T1000 (cell line): ENCODE measurements at regions not wholly inside any gene's neighbourhood (a gene's known extent, or its start where the extent isn't known, plus 50 kb on each side); places are given as distances from the start of the nearest gene placed in this dataset.

ENCODE experiments used
- DNase-seq: peaks from one replicate; lab custom pipeline; 2025; ENCODE audit warnings: mixed read lengths; lab: John Stamatoyannopoulos, UW

DNA sequence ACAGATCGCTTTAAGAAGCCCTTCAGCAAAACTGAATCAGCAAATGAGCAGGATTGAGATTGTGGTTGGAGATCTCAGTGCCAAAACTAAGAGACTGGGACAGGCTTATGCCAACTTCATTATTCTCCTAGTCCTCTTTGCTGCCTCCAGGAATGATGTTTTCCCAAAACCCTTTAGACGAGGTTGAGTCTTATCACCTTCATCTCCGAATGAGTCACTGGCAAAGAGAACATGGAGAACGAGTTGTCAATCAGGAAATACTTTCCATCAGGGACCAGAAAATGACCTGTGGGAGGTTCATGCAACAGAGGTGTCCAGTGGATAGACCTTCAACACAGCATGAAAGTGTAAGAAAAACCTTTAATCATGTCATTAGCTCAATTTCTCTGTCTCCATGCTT lies 461.5 kb downstream of the RMST start:
- DNase-seq, result no peak

DNA sequence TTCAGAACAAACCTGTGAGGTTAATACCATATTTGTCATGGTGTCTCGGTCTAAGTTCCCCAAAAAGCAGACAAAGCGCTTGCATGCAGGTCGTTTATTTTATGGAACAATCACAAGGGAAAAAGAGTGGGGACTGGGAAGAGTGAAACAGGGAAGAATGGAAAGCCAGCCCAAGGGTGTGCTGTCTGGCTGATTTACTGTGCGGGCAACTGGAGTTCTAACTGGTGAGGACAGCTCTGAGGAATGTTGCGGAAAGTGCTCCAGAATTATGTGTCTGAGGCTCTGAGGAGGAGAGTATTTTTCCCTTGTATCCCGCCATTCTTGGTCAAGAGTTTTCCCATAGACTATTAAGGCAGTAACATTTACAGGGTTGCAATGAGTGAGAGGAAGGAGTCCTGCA lies 465.4 kb downstream of the RMST start:
- DNase-seq, result no peak

DNA sequence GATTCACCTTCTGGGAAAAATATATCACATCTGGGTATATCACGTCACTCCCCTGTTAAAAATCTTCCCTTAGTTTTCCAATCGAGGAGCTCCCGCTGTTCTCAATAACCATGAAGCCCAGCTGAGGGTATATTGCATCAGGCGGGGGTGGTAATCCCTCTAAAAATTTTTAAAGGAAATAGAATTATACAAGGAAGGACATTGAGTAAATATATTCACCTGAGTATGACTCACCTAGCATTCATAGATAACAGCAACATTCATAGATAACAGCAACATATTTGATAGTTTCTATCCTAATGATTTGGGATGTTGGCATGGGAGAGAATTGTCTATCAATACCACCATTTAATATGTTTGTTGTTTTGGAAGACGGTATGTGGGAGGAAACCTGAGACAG lies 473.6 kb downstream of the RMST start:
- DNase-seq, result no peak

DNA sequence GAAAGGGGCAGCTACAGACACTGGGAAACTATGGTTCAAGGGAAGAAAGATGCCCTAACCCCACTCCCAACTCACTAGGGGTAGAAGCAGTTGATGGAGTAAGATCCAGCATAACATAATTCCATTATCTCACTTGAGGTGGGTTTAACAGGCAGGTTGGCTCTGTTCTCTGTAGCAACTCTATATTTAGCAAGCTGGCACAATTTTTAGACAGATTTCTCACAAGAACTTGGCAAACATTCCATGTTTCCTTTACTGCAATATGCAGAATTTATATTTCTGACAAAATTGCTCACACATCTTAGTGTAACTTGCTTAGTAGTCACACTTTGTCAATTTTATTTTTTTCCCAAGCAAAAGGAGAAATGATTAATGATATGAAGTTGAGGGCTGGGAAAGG lies 475.4 kb downstream of the RMST start:
- DNase-seq, result no peak

DNA sequence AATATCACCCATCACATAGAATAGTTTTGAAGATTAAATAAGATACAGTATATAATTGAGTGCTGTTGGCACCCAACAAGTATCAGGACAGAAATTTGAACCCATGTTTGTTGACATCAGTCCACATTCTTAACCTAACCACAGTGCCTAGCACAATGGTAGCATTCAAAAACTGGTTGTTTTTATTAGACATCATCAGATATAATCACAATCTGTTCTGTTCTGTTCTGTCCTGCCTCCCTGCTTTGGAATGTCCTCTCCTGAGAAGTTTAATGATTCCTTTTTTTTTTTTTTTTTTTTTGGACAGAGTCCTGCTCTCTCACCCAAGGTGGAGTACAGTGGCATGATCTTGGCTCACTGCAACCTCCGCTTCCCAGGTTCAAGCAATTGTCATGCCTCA lies 476.6 kb downstream of the RMST start:
- no peak for DNase-seq

DNA sequence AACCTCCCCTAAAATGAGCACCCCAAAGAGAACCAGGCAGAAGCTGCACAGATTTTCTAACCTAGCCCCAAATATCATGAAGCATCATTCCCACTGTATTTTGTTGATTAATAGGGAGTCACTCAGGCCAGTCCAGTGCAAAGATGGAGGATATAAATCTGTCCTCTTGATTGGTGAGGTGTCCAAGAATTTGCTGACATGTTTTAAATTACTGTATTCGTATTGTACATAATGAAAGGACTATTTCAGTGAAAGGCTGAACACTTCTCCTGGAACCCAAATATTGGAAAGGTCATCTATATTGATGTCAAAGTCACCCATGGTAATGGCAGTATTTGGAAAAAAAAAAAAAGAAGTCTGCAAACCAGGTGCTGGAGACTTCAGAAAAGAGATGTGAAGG lies 477.5 kb downstream of the RMST start:
- no peak for DNase-seq

DNA sequence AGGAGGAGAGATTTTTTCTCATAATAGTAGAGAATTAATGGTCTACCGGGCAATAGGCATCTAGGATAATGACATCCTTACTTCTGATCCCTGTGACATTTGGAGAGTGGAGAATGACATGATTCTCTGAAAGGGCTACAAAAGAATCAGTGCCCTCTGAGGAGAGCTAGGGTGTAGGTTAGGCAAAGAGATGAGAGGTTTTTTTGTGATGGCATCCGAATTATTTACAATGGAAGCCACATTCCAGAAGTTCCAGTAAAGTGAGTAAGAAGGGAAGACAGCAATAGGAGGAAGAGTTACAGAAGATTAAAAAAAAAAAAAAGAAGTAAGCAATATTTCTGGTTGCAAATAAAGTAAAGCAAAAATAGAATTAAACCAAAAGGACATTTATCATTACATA lies 478.0 kb downstream of the RMST start:
- no peak for DNase-seq

DNA sequence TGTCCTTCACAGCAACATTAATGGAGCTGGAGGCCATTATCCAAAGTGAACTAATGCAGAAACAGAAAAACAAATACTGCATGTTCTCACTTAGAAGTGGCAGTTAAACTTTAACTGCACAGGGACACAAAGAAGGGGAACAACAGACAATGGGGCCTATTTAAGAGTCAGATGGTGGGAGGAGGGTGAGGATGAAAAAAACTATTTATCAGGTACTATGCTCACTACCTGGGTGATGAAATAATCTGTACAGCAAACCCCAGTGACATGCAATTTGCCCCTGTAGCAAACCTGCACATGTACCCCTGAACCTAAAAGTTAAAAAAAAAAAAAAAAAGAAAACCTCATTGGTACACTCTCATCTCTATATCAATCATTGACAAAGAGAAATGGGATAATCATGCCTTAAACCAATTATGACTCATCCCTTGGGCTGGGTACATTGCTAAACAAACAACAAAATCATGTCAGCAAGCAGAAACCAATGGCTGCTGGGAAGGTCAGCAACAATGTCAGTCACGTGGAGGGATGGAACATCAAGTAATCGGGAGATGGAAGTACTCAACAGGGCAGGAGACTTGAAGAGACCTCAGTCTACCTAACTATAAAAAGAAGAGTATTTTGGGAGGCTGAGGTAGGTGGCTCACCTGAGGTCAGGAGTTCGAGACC lies 479.2 kb downstream of the RMST start:
- DNase-seq, result no peak

DNA sequence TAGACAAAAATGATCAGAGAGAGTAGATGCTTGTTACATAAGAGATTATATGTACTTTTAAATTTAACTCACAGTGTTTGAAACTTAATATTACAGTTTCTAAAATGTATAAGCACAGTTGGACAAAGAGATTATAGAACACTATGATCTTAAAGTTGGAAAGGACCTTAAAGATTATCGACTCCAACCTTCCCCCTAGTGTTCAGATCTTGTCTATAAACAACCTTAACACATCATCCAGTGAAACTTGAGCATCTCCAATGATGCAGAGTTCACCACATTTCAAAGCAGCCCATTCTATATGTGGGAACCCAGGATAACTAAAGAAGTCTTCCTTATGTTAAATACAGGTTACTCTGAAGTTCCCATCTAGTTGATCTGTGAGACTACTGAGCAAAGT lies 480.8 kb downstream of the RMST start:
- no peak for DNase-seq

DNA sequence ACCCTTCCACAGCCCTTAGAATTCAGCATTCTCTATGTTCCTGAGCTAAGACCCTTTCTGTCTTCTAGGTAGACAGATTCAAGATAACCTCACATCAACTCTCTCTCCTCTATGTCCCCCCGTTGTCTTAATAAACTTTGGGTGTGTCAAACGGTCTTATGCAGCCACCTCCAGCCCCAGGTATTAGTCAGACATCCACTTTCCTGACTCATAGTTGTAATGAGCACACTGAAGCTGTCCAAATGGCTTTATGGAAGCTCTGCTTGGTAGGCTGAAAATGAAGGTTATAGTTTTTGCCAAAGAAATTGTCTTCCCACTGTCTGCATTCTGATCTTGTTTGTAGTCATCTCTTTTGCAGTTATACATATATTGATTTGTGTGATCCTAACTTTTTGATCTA lies 482.0 kb downstream of the RMST start:
- no peak for DNase-seq

DNA sequence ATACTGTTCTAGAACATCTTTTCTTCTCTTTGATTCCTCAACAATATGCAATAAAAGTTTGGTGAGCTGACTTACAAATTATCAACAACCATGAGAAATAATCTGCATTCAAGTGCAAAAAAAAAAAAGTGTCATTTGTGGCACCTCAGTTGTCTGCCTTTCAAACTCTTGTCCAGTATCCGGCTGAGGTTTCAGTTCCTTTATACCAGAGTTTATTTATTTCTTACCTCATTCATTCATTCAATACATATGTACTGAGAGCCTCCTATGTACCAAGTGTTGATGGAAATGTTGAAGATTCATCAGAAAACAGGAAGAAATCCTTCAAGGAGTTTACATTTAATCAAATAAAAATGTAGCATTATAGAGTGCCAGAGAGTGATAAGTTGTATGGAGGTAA lies 484.1 kb downstream of the RMST start:
- no peak for DNase-seq

DNA sequence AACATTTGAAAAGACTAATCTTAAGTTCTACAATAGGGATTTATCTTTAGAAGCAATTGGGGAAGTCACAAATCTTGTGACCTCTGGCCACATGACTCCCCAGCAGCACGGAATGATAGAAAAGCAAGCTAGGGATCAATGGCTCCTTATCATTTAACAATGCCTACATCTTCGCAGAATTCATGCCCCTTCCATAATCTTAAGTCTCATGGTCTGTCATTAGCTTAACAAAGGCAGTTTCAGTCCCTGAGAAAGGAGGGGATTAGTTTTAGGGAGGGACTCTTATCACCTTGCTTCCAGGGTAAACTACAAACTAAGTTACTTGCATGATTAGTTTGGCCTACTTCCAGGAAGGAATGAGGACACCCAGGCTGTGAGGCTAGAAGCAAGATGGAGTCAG lies 486.0 kb downstream of the RMST start:
- no peak for DNase-seq

DNA sequence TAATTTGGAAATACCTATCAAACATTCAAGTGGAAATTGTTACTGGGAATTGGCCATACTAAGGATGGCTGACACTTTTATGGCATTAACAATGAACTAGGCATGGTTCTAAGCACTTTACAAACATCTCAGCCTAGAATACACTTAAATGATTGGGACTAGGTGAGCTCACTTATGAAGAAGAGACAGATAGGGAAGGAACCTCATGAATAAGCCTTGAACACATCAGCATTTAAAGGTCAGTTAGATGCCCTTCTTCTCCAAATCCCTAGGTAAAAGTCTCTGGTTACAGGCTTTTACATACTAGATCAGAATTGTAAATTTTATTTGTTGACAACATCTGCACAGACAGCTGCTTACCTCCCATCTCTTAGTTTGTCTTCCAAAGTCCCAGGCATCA lies 488.6 kb downstream of the RMST start:
- no peak for DNase-seq

DNA sequence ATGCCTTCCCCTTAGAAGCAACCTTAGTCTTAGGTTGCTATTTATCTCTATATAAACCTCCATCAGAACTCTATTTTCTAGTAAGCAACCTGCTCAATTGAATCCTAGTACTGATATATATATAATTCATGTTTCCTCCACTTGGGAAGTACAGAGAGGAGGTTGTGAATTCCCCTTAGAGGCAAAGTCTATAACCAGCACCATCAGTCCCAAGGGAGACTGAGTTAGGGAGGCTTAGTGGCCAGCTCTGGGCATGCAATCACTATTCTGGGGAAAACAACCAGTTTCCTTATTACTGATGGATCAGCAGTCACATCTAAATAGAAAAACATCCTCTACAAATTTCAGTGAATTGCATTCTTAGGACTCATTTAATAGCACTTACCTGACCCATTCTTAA lies 489.1 kb downstream of the RMST start:
- no peak for DNase-seq

DNA sequence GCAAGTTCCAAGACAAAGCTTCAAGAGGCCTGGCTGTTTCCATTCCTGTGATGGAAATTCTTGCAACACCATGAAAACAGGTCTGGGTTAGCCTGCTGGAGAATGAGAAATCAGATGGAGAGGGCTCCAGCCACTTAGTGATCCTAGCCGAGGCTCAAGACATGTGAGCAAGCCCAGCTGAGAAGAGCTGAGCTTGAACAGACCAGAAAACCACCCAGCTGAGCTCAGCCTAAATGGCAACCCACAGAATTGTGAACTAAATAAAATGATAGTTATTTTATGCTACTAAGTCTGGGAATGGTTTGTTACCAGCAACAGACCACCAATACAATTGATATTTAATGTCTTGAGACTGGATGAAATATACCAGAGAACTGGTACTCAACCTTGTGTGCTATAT lies 494.5 kb downstream of the RMST start:
- DNase-seq, result no peak

DNA sequence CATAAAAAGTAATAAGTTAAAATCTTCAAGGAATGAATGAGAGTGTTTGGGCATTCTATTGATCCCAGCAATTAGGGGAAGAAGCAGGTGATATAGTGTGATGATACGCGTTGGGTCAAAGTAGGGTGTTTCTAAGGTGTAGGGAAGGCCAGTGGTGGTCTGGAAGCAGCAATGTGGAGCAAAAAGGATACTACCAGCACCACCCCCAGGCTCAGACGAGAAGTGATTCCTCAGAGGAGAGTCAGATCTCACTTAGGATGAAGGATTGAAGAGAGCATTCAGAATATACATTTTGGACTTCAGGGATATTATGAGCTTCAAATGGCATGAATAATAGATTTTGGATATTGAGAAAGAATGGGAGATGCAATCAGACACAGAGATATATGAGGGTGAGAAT lies 497.6 kb downstream of the RMST start:
- no peak for DNase-seq

DNA sequence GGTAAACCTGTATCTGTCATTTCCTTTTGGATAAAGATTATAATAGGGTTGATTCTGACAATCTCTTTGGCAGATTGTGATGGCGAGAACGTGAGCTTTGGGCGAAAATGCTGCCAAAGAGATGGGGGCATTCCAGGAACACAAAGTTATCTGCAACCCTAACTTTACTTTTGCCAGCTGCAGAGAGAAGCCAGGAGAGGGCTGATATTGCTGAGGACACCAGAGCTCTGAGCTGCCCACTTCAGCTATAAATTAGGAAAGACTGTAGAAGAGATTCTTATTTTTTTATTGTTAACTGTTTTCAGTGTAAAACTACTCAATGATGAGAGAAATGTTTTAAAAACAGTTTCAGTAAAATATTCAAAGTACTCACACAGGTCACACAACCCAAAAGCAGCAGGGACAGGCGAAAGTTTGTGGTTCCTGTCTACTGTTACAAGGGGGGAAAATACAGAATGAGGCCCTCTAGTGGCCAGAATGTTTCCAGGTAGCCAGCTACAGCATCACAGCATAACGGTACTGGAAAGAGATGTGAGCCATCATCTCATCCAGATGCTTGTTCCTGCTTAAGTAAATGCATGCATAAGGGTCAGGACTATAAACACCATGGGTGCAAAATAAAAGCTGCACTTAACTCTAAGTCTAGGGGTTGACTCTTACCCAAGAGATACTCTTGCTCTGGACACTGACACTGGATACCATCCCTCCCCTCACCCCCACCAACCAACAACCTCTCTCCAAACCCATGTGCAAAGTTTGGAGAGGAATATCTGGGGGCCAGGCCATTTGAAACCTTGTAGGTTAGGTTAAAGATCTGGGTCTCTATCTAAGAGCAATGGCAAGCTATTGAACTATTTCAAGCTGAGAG lies 498.4 kb downstream of the RMST start:
- no peak for DNase-seq

DNA sequence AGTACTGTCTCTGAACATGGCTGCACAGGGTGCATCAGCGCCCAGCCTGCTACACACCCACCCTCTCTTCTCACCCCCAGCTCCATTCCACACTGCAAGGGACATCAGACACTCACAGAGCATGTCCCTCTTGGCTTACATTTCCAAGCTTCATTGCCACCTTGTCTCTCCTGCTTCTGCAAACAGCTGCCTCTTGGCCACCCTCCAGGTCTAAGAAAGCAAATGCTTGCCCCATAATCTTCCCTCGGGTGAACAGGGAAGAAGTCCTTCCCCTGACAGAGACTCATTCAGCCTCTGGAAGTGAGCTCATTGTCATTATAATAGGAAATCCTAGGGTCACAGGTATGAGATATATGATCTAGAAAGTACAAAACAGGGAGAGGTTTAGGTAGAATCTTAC lies 505.2 kb downstream of the RMST start:
- DNase-seq, result no peak

DNA sequence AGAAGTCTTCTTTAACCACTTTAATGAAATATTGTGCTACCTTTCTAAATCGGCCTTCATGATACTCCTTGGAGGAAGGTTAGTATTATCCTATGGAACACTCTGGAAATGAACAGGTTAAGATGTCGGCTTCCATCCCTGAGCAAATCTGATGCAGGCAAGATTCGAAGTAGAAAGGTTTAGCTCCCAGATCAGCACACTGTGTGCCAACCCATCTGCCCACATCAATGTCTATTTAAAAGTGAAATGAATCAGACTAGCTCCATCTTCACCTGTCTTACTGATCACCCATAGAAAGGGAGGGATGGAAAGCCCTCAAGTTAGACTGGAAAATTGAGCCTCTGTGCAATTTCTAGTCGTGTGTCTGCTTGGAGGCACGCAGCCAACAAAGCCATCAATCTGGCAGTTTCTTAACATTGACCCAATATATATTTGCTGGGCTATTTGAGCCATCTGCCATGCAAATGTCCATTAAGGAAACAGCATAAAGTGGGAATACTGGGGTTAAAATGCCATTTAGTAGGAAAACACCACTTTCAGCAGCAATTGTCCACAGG lies 506.1 kb downstream of the RMST start:
- no peak for DNase-seq

DNA sequence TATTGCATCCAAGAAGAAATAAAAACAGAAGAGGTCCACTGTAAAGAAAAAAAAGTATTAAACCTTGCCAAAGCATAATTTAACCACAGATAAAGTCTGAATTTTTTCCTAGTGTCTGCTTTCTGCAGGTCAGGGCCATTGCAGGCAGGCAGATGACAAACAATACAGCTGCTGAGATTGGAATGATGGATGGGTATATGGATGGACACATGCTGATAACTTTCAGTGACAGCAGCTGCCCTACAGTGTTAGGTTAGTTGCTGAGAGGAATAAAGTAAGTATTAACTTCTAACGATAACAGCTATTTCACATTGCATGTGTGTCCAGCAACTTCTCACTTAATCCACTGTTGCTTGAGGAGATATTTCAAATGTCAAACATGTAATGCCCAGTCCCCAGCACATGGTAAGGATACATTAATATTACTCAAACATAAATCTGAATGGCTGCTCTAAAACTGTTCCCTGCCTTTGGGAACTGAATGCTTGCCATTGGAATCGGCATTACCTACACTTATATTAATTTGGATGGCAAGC lies 515.3 kb downstream of the RMST start:
- DNase-seq, result no peak

DNA sequence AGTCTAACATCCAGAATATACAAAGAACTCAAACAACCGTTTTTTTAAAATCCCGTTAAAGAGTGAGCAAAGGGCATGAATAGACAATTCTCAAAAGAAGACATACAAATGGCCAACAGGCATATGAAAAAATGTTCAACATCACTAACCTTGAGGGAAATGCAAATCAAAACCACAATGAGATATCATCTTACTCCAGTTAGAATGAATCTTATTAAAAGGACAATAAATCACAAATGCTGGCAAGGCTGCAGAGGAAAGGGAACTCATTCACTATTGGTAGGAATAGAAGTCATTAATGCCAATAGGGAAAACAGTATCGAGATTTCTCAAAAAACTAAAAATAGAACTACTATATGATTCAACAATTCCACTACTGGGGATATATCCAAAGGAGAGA lies 520.1 kb downstream of the RMST start:
- DNase-seq, result no peak

DNA sequence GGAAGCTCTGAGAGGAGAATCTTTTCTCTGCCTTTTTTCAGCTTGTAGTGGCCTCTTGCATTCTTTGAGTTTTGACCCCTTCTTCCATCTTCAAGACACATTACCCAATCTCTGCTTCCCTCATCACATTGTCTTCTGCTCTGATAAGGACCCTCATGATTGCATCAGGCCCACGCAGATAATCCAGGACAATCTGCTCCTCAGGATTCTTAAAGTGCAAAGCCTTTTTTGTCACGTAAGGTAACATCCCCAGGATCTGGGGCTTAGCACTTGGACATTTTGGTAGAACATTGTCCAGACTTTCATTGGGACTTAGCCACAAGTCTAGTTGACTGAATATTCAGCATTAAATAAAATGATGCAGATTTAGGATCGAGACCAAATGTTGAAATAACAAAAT lies 521.2 kb downstream of the RMST start:
- no peak for DNase-seq

DNA sequence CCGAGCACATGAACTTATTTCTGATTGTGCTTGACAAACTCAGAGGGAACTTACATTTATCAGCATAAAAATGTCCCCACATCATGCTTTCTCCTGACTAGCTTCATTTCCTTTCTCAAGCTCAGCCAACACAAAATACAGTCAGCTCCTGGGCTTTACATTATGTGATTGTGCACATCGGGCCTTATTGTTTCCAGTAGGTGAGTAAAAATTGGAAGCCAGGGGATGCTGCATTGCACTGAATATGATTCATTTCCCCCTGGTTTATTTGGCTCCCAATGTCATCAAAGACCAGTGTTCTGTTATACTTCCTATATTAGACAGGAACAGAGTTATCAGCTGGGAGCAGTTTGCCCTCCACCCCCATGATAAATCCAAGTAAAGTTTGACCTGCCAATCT lies 521.8 kb downstream of the RMST start:
- DNase-seq, result no peak
